Stomach (tissue), 8 donors: ENCODE measurements at regions not wholly inside any gene's neighbourhood (a gene's known extent, or its start where the extent isn't known, plus 50 kb on each side); places are given as distances from the start of the nearest gene placed in this dataset.

Source experiments
- DNase-seq, 2 donors: peaks; one replicate each; pipeline versions ENCODE4 v3.0.0 to v3.0.0-alpha.2; 2013 to 2019
- H3K27ac ChIP-seq, 5 donors: fragments of 200-600 bp in 4 of 5; sonication (generic) in 4 of 5; one replicate each; pipeline ENCODE4 v1.5.1; 2013 to 2019; ENCODE audit warnings: mild to moderate bottlenecking in 1 of 5, moderate library complexity in 1 of 5
- H3K27me3 ChIP-seq, 3 donors: fragments of 200-600 bp; sonication (generic); one replicate each; pipeline ENCODE4 v1.5.1; 2017 to 2019; ENCODE audit warnings: mixed run types in 1 of 3
- H3K36me3 ChIP-seq, 4 donors: fragments of 200-600 bp; sonication (generic); 1 replicate in 3 of 4; 2 replicates in 1 of 4; pipeline ENCODE4 v1.5.1; 2016 to 2019
- H3K4me1 ChIP-seq, 4 donors: fragments of 200-600 bp; sonication (generic); one replicate each; pipeline ENCODE4 v1.5.1; 2016 to 2019
- H3K4me3 ChIP-seq, 4 donors: fragments of 200-600 bp; sonication (generic) in 3 of 4; one replicate each; pipeline ENCODE4 v1.5.1; 2016 to 2019; ENCODE audit warnings: mild to moderate bottlenecking in 1 of 4
- H3K9me3 ChIP-seq, 4 donors: fragments of 200-600 bp; sonication (generic); one replicate each; pipeline ENCODE4 v1.5.1; 2016 to 2019
- EP300 ChIP-seq: sonication (generic); formaldehyde crosslinking; IDR thresholded peaks from one replicate; pipeline ENCODE4 v1.6.1; 2017; ENCODE audit warnings: antibody characterized with exemption
- POLR2A ChIP-seq, 4 donors: fragments of 450-650 bp; IDR thresholded peaks; one replicate each; pipeline ENCODE4 v1.6.1; 2016; ENCODE audit warnings: antibody characterized with exemption in 4 of 4, control low read depth in 2 of 4, mild to moderate bottlenecking in 1 of 4, moderate library complexity in 1 of 4
- POLR2AphosphoS5 ChIP-seq, 3 donors: sonication (generic); formaldehyde crosslinking; IDR thresholded peaks; one replicate each; pipeline ENCODE4 v1.6.1; 2016; ENCODE audit warnings: antibody characterized with exemption in 3 of 3
- WGBS, 5 donors: extraction: QIAGEN DNeasy Blood & Tissue Kit in 3 of 5; methylation state at CpG; one replicate each; pipeline versions ENCODE4 v1.1.5 to v1.1.7; 2013 to 2018; 5-methylcytosine and 5-hydroxymethylcytosine counted together
- intact Hi-C: fragments of 100-400 bp; cut with DNase I; formaldehyde crosslinking; loops from one replicate; pipeline ENCODE4 v1.15.1; 2023; ENCODE audit warnings: low total_unique reads
- TF ChIP-seq, protein P1 (sequence below), 7 experiments: fragments of 450-650 bp in 4 of 7; fragments of 200-600 bp in 3 of 7; sonication (generic) in 3 of 7; IDR thresholded peaks; one replicate each; pipeline ENCODE4 v1.5.1; 2016 to 2019; ENCODE audit warnings: antibody characterized with exemption in 7 of 7, control low read depth in 2 of 7, mild to moderate bottlenecking in 1 of 7
- donor health status: healthy with polysubstance abuse.
- donor health status: Bipolar disorder and iron deficiency.
- donor health status: healthy.

DNA sequence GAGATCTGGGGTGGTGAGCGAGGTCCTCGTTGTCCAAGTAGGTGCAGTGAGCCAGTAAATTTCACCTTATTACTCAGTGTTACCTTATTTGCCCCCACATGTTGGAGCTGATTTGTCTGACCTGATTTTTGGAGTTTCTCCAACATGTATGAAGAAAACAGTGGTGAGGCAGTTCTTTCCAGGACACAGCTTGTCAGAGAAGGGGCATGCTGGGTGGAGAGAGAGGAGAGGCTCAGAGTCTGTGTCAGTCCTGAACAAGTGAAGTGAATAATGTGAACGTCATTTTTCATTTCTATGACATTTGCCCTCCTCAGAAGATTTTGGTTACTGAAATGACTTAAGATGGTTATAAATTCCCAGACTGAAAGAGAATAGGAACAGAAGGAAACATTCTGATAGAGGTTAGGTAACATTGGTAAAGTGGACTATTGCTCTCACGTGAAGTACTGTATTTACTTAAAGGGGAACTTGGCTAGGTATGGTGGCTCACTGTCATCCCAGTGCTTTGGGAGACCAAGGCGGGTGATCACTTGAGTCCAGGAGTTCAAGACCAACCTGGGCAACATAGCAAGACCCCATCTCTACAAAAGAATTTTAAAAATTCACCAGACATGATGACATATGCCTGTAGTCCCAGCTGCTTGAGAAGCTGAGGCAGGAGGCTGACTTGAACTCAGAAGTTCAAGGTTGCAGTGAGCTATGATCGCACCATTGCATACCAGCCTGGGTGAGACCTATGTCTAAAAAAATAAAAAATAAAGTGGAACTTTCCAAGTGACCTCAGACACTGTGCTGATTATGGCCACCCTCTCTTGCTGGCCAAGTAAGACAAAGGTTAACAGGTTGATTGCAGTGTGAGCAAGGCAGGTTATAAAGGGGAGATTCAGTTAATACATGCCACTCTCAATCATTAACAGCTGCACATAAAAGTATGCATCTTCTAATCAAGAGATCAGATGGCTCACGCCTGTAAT lies 184.3 kb downstream of the EDN1 start:
- TF ChIP-seq, protein P1, sequence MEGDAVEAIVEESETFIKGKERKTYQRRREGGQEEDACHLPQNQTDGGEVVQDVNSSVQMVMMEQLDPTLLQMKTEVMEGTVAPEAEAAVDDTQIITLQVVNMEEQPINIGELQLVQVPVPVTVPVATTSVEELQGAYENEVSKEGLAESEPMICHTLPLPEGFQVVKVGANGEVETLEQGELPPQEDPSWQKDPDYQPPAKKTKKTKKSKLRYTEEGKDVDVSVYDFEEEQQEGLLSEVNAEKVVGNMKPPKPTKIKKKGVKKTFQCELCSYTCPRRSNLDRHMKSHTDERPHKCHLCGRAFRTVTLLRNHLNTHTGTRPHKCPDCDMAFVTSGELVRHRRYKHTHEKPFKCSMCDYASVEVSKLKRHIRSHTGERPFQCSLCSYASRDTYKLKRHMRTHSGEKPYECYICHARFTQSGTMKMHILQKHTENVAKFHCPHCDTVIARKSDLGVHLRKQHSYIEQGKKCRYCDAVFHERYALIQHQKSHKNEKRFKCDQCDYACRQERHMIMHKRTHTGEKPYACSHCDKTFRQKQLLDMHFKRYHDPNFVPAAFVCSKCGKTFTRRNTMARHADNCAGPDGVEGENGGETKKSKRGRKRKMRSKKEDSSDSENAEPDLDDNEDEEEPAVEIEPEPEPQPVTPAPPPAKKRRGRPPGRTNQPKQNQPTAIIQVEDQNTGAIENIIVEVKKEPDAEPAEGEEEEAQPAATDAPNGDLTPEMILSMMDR (IDR thresholded peaks at IDR 0.05), result no peak
- TF ChIP-seq EP300, result no peak
- peak overlapping the region in 2 of 5 donors; percentile 6 to 35 for H3K27ac ChIP-seq
- peaks cover 0 to 17% (median 7%) of the 10 kb centered on the region in 4 donors for H3K4me1 ChIP-seq
- DNase-seq, result peak in 1 of 2 donors; percentile 37
- 50 to 73% (median 54%) methylated on average over 7 of the region's 7 CpGs for WGBS, 5 donors
- H3K27me3 ChIP-seq, result no peaks in the 10 kb centered on the region
- no peak overlapping the region for H3K4me3 ChIP-seq
- no peaks in the 10 kb centered on the region for H3K9me3 ChIP-seq
- intact Hi-C loops, result no loop called here
- no peaks in the 10 kb centered on the region for H3K36me3 ChIP-seq

DNA sequence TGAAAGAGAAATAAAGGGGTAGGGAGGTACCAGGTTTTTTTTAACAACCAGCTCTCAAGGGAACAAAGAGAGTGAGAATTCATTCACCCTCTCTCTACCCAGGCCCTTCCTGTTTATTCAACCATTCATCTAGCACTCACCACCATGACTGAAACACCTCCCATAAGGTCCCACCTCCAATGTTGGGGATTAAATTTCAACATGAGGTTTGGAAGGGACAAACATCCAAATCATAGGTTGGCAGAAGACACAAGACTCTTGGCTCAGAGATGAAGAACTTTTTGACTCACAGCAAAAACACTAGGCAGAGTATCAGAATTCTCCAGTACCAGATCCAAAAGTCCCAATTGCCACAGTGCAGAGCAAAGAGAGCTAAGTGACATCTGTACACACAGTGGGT lies 186.3 kb downstream of the EDN1 start:
- Histone ChIP-seq H3K4me1 (peaks cover 0 to 17% (median 7%) of the 10 kb centered on the region in 4 donors), H3K36me3 (no peaks in the 10 kb centered on the region), H3K27ac (no peak overlapping the region), H3K9me3 (no peaks in the 10 kb centered on the region), H3K4me3 (no peak overlapping the region), H3K27me3 (no peaks in the 10 kb centered on the region)
- DNase-seq, result no peak
- intact Hi-C loops, result no loop called here
- TF ChIP-seq, protein P1 (IDR thresholded peaks at IDR 0.05), result no peak
- no peak for TF ChIP-seq EP300
- no peak for TF ChIP-seq POLR2A (IDR thresholded peaks at IDR 0.05)
- TF ChIP-seq POLR2AphosphoS5 (IDR thresholded peaks at IDR 0.05), result no peak

DNA sequence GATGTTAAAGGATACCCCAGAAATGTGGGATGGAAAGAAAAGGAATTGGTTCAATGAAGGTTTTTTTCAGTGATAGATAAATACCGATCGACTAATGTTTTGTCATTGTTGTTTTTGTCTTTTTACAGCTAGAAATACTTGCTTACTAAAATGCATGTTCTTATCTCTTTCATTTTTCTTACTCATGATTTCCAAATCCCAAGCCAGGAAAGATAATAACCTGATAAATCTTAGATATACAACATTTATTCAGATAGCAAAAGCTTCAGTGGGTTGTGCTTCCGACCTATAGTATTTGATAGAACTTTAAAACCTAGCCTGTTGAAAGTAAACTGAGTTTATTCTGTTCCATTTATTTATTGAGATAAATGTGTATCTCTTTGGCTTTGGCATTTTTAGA lies 187.5 kb downstream of the EDN1 start:
- 67 to 81% (median 80%) methylated on average over 3 of the region's 3 CpGs for WGBS, 5 donors
- TF ChIP-seq, protein P1 (IDR thresholded peaks at IDR 0.05), result no peak
- TF ChIP-seq EP300 (no peak), POLR2A (IDR thresholded peaks at IDR 0.05) (no peak), POLR2AphosphoS5 (IDR thresholded peaks at IDR 0.05) (no peak)
- H3K27me3 ChIP-seq, result no peaks in the 10 kb centered on the region

DNA sequence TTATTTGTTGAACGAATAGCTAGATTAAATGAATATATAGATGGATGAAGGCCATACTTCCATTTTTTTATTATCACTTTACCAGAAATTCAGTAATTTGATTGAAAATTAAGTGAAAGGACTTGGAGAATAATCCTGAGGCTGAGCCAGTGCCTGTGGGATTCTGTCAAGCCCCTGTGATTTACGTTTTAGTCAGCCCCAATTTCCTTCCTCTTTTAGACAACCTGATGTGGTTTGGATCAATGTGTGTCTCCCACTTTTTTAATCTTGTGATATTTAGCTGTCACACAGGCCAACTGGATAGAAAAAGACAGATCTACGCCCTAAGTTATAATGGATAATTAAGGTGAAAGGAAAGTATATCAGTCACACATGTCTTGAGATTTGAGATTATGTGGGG lies 188.8 kb downstream of the EDN1 start:
- H3K36me3 ChIP-seq, result no peaks in the 10 kb centered on the region
- no peak for DNase-seq
- 83 to 90% (median 88%) methylated on average over 3 of the region's 3 CpGs for WGBS, 5 donors
- intact Hi-C loops, result no loop called here
- TF ChIP-seq, protein P1 (IDR thresholded peaks at IDR 0.05), result no peak
- TF ChIP-seq POLR2A (IDR thresholded peaks at IDR 0.05) (no peak), EP300 (no peak)
- no peak overlapping the region for H3K4me3 ChIP-seq
- H3K27ac ChIP-seq, result no peak overlapping the region
- H3K4me1 ChIP-seq, result peaks cover 0 to 21% (median 7%) of the 10 kb centered on the region in 4 donors
- no peaks in the 10 kb centered on the region for H3K9me3 ChIP-seq
- no peaks in the 10 kb centered on the region for H3K27me3 ChIP-seq

More for the DNA sequence above, 187.5 kb downstream of the EDN1 start:
- H3K36me3 ChIP-seq, result no peaks in the 10 kb centered on the region
- no peak overlapping the region for H3K27ac ChIP-seq
- intact Hi-C loops, result no loop called here
- no peaks in the 10 kb centered on the region for H3K9me3 ChIP-seq
- no peak for DNase-seq
- H3K4me1 ChIP-seq, result peaks cover 0 to 17% (median 7%) of the 10 kb centered on the region in 4 donors
- no peak overlapping the region for H3K4me3 ChIP-seq
